CD14-positive monocyte (primary cell): ENCODE measurements at regions not wholly inside any gene's neighbourhood (a gene's known extent, or its start where the extent isn't known, plus 50 kb on each side); places are given as distances from the start of the nearest gene placed in this dataset.

Experiments
- DNase-seq, 3 donors: peaks; one replicate each; pipeline ENCODE4 v3.0.0-alpha.2; 2011 to 2022
- H2AFZ ChIP-seq: 2 replicates; pipeline ENCODE4 v1.6.0; 2012; ENCODE audit warnings: mild to moderate bottlenecking, low read depth, low read length, inconsistent platforms; ENCODE audit not compliant: insufficient read depth, poor library complexity, severe bottlenecking
- H3K27ac ChIP-seq, 2 donors: 1 replicate in 1 of 2; 2 replicates in 1 of 2; pipeline ENCODE4 v1.5.1; 2012 to 2013; ENCODE audit warnings: low read length in 2 of 2, control low read depth in 1 of 2, inconsistent platforms in 1 of 2, low read depth in 1 of 2, mild to moderate bottlenecking in 1 of 2
- H3K27me3 ChIP-seq, 2 donors: one replicate each; pipeline versions ENCODE4 v1.6.0 to v1.6.1; 2011 to 2013; ENCODE audit warnings: low read length in 2 of 2; ENCODE audit not compliant: control insufficient read depth in 2 of 2, insufficient read depth in 2 of 2
- H3K36me3 ChIP-seq, 2 donors: replicated peaks in 1 of 2; 1 replicate in 1 of 2; 2 replicates in 1 of 2; pipeline versions ENCODE4 v1.5.1 to v1.6.1; 2012 to 2013; ENCODE audit warnings: low read length in 2 of 2, control low read depth in 1 of 2, inconsistent platforms in 1 of 2, mild to moderate bottlenecking in 1 of 2; ENCODE audit not compliant: insufficient read depth in 2 of 2, control insufficient read depth in 1 of 2
- H3K4me1 ChIP-seq, 2 donors: 1 replicate in 1 of 2; 2 replicates in 1 of 2; pipeline versions ENCODE4 v1.5.1 to v1.6.1; 2012 to 2013; ENCODE audit warnings: low read length in 2 of 2, control low read depth in 1 of 2, inconsistent platforms in 1 of 2, mild to moderate bottlenecking in 1 of 2, moderate library complexity in 1 of 2; ENCODE audit not compliant: insufficient read depth in 2 of 2, control insufficient read depth in 1 of 2
- H3K4me2 ChIP-seq: replicated peaks from 2 replicates; pipeline ENCODE3; 2012; ENCODE audit warnings: low read length, moderate library complexity, mild to moderate bottlenecking; ENCODE audit not compliant: poor library complexity, severe bottlenecking; ENCODE audit errors: extremely low read depth
- H3K4me3 ChIP-seq, 3 experiments: fragments of 200-600 bp in 1 of 3; sonication (generic) in 1 of 3; replicated peaks in 1 of 3; 1 replicate in 2 of 3; 2 replicates in 1 of 3; pipeline ENCODE4 v1.5.1; 2011 to 2013; ENCODE audit warnings: low read length in 3 of 3, mild to moderate bottlenecking in 3 of 3, control low read depth in 2 of 3, low read depth in 2 of 3, inconsistent platforms in 1 of 3, moderate library complexity in 1 of 3
- H3K79me2 ChIP-seq: 2 replicates; pipeline ENCODE4 v1.6.0; 2012; ENCODE audit warnings: mild to moderate bottlenecking, control low read depth, inconsistent platforms, low read length, moderate library complexity; ENCODE audit not compliant: insufficient read depth
- H3K9ac ChIP-seq: 2 replicates; pipeline ENCODE4 v1.6.0; 2017; ENCODE audit warnings: low read length, mild to moderate bottlenecking; ENCODE audit not compliant: insufficient read depth, poor library complexity, severe bottlenecking
- H3K9me3 ChIP-seq, 2 donors: replicated peaks in 1 of 2; 1 replicate in 1 of 2; 2 replicates in 1 of 2; pipeline versions ENCODE4 v1.5.1 to v1.6.1; 2012 to 2013; ENCODE audit warnings: low read length in 2 of 2, control low read depth in 1 of 2; ENCODE audit not compliant: control insufficient read depth in 1 of 2, insufficient read depth in 1 of 2
- H4K20me1 ChIP-seq: 2 replicates; pipeline ENCODE4 v1.6.0; 2012; ENCODE audit warnings: mild to moderate bottlenecking, low read length, control low read depth, moderate library complexity; ENCODE audit not compliant: insufficient read depth
- H3K27ac Mint-ChIP-seq, 7 donors: one replicate each; pipeline ENCODE4 v1.8.0; 2020; ENCODE audit warnings: mild to moderate bottlenecking in 7 of 7, mixed read lengths in 7 of 7, moderate library complexity in 6 of 7, inconsistent platforms in 2 of 7
- H3K27me3 Mint-ChIP-seq, 3 donors: one replicate each; pipeline ENCODE4 v1.8.0; 2021 to 2022; ENCODE audit warnings: low read depth in 3 of 3, mild to moderate bottlenecking in 3 of 3, mixed read lengths in 3 of 3, moderate library complexity in 3 of 3, inconsistent platforms in 1 of 3
- H3K36me3 Mint-ChIP-seq, 2 donors: one replicate each; pipeline ENCODE4 v1.8.0; 2020; ENCODE audit warnings: mixed read lengths in 2 of 2, inconsistent platforms in 1 of 2, mild to moderate bottlenecking in 1 of 2
- H3K4me1 Mint-ChIP-seq: one replicate; pipeline ENCODE4 v1.8.0; 2020; ENCODE audit warnings: mild to moderate bottlenecking, mixed read lengths
- H3K4me3 Mint-ChIP-seq, 2 donors: one replicate each; pipeline ENCODE4 v1.8.0; 2020; ENCODE audit warnings: mild to moderate bottlenecking in 2 of 2, mixed read lengths in 2 of 2, moderate library complexity in 1 of 2
- H3K9me3 Mint-ChIP-seq, 7 donors: one replicate each; pipeline ENCODE4 v1.8.0; 2020 to 2022; ENCODE audit warnings: mixed read lengths in 7 of 7, mild to moderate bottlenecking in 6 of 7, moderate library complexity in 6 of 7, inconsistent platforms in 2 of 7
- CTCF ChIP-seq: fragments of 200-600 bp; IDR thresholded peaks from one replicate; pipeline ENCODE4 v1.8.0; 2022; ENCODE audit warnings: antibody characterized with exemption, mild to moderate bottlenecking
- WGBS: methylation state at CpG from one replicate; pipeline ENCODE4 v1.1.5; 2013; ENCODE audit warnings: missing lambda C conversion rate; ENCODE audit not compliant: insufficient coverage; 5-methylcytosine and 5-hydroxymethylcytosine counted together
- intact Hi-C, 2 donors: fragments of 100-400 bp; cut with micrococcal nuclease; formaldehyde crosslinking; loops; one replicate each; pipeline versions ENCODE4 v1.15.0 to v1.15.1; 2023

GRCh38 chr22:48784701-48785503, 1042.8 kb downstream of the BRD1 start:
- Histone ChIP-seq H3K4me1 (no peaks in the 10 kb centered on the region), H3K36me3 (no peaks in the 10 kb centered on the region), H3K27me3 (no peaks in the 10 kb centered on the region), H2AFZ (no peak overlapping the region), H3K79me2 (no peaks in the 10 kb centered on the region), H3K4me2 (no peak overlapping the region), H3K4me3 (no peak overlapping the region), H4K20me1 (no peaks in the 10 kb centered on the region), H3K9ac (no peak overlapping the region), H3K9me3 (peaks cover 0 to 4% of the 10 kb centered on the region in 2 donors), H3K27ac (no peak overlapping the region)
- peaks cover 0 to 2% (median under 1%) of the 10 kb centered on the region in 7 donors for H3K9me3 Mint-ChIP-seq
- no peaks in the 10 kb centered on the region for H3K4me1 Mint-ChIP-seq
- WGBS: 96% methylated on average over 11 of the region's 21 CpGs
- no peak overlapping the region for H3K4me3 Mint-ChIP-seq
- H3K27me3 Mint-ChIP-seq: peaks cover 0 to 4% (median 0%) of the 10 kb centered on the region in 3 donors
- TF ChIP-seq CTCF: no peak
- intact Hi-C loops: no loop called here
- no peak overlapping the region for H3K27ac Mint-ChIP-seq
- DNase-seq: no peak
- no peaks in the 10 kb centered on the region for H3K36me3 Mint-ChIP-seq

GRCh38 chr22:48783821-48784266, 1043.8 kb downstream of the BRD1 start:
- Mint-ChIP-seq H3K27ac (no peak overlapping the region), H3K36me3 (no peaks in the 10 kb centered on the region), H3K4me3 (no peak overlapping the region), H3K9me3 (peaks cover 0 to 9% (median 3%) of the 10 kb centered on the region in 7 donors), H3K4me1 (no peaks in the 10 kb centered on the region), H3K27me3 (peaks cover 0 to 2% (median 0%) of the 10 kb centered on the region in 3 donors)
- intact Hi-C loops: no loop called here
- Histone ChIP-seq H3K4me2 (no peak overlapping the region), H3K27me3 (no peaks in the 10 kb centered on the region), H3K79me2 (no peaks in the 10 kb centered on the region), H4K20me1 (no peaks in the 10 kb centered on the region), H3K4me1 (no peaks in the 10 kb centered on the region), H3K27ac (no peak overlapping the region), H3K36me3 (no peaks in the 10 kb centered on the region), H2AFZ (no peak overlapping the region), H3K4me3 (no peak overlapping the region), H3K9me3 (peaks cover 0 to 12% of the 10 kb centered on the region in 2 donors), H3K9ac (no peak overlapping the region)
- no peak for TF ChIP-seq CTCF
- no peak for DNase-seq
- WGBS: 84% methylated on average over 15 of the region's 15 CpGs
